NOMO-1 treated with DMSO at 0.1 percent for 48 hours (cell line): ENCODE measurements at regions not wholly inside any gene's neighbourhood (a gene's known extent, or its start where the extent isn't known, plus 50 kb on each side); places are given as distances from the start of the nearest gene placed in this dataset.

Experiments
- DNase-seq: peaks from one replicate; lab custom pipeline; 2025; ENCODE audit not compliant: unreplicated experiment; lab: John Stamatoyannopoulos, UW

DNA sequence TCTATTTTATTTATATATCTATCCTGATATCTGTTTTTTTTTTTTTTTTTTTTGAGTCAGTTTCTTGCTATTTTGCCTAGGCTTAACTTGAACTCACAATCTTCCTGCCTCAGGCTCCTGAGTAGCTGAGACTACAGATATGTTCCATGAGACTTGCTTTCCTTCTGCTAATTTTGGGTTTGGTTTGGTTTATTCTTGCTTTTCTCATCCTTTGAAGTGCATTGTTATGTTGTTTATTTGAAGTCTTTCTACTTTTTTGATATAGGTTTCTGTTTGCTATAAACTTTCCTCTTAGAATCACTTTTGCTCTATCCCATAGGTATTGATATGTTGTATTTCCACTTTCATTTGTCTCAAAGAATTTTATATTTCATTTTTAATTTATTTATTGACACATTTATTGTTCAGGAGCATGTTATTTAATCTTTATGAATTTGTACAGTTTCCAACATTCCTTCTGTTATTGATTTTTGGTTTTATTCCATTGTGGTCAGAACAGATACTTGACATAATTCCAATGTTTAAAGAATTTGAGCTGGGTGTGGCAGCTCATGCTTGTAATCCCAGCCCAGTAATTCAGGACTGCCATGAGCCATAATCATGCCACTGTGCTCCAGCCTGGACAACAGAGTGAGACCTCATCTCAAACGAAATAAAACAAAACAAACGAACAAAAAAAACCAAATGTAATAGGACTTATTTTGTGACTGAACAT, 62.3 kb upstream of the PLSCR4 start:
- DNase-seq, result no peak

GRCh38 chr3:146308682-146309081, 57.8 kb upstream of the PLSCR4 start:
- no peak for DNase-seq

GRCh38 chr3:146308222-146308621, 57.3 kb upstream of the PLSCR4 start:
- DNase-seq, result no peak

GRCh38 chr3:146307456-146307725, 56.5 kb upstream of the PLSCR4 start:
- DNase-seq, result no peak

DNA sequence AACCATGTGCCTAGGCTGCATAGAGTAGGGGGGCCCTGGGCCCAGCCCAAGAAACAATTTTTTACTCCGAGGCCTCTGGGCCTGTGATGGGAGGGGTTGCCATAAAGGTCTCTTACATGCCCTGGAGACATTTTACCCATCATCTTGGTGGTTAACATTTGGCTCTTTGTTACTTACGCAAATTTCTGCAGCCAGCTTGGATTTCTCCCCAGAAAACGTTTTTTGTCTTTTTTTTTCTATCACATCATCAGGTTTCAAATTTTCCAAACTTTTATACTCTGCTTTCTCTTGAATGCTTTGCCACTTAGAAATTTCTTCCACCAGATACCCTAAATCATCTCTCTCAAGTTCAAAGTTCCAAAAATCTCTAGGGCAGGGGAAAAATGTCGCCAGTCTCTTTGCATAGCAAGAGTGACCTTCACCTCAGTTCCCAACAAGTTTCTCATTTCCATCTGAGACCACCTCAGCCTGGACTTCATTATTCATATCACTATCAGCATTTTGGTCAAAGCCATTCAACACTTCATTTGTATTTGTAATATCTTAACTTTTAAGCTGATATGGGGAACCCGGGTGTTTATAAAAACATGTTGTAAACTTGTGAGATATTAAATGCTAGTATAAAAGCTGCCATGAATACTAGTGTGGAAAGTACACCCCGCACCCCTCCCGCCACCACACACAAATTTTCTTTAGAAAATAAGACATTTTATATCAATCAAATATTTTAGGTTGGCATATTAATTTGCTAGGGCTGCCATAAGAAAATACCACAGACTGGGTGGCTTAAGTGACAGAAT, 56.0 kb upstream of the PLSCR4 start:
- no peak for DNase-seq

GRCh38 chr3:146305808-146306423, 55.0 kb upstream of the PLSCR4 start:
- DNase-seq, result no peak

- no peak for DNase-seq
Observed at GRCh38 chr3:146300768-146301167, 49.9 kb upstream of the PLSCR4 start.
